ENCODE measurements at regions not wholly inside any gene's neighbourhood (a gene's known extent, or its start where the extent isn't known, plus 50 kb on each side); places are given as distances from the start of the nearest gene placed in this dataset.

DNA sequence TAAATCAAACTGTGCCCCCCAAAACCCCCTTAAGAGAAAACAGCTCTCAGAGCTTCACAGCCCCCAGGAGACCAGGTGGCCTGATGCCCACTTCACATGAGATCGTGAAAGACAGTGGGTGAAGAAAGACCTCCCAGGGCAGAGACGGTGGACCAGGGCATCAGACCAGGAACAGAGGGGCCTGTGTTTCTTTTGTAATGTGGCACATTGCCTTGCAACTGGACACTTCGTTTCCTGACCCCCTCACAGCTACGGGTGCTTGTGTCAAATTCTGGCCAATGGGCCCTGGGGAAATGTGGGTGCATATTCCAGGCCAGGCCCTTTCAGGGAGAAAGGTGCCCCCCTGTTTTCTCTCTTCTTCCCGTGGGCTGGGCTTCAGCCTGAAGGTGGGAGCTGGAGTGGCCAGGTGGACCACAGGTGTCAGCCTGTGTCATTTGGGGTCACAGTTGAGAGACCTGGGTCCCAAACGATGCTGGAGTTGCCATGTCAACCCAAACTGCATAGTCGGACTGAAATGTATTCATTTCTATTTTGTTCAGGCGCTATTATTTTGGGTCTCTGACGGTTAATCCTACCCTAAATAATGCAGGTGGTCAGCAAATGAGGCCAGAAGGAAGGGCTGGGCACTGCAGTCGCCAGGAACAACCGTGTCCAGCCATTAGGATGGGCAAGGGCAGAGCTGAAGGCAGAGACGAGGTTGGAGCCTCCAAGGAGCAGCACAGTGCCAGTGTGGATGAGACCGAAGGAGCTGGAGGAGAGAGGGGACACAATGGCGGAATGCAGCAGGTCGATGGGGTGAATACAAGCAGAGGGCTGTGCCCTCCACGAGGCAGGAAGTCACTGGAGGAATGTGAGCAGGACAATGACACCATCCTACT is 338.2 kb downstream of the EIPR1 start:
- Histone ChIP-seq H3K9ac (ENCODE audit: insufficient read depth, low read length) (no peak overlapping the region), H4K20me1 (ENCODE audit: control insufficient read depth, extremely low read depth, insufficient read depth, low read length) (no peaks in the 10 kb centered on the region), H3K27ac (ENCODE audit: insufficient read depth, low read length) (no peak overlapping the region), H3K4me3 (replicated peaks in 1 of 4; ENCODE audit: control extremely low read depth in 1 of 4, insufficient read depth in 1 of 4, low read depth in 3 of 4, low read length in 4 of 4) (no peak overlapping the region), H2AFZ (ENCODE audit: low read length) (no peak overlapping the region), H3K27me3 (ENCODE audit: control insufficient read depth, insufficient read depth, low read length) (no peaks in the 10 kb centered on the region), H3K4me1 (ENCODE audit: control insufficient read depth, extremely low read depth, insufficient read depth, low read length) (no peaks in the 10 kb centered on the region), H3K79me2 (ENCODE audit: control insufficient read depth, insufficient read depth, low read length) (no peaks in the 10 kb centered on the region), H3K4me2 (ENCODE audit: extremely low read depth, insufficient read depth, low read length) (no peak overlapping the region), H3K9me3 (ENCODE audit: control insufficient read depth, insufficient read depth, low read depth, low read length) (no peaks in the 10 kb centered on the region), H3K36me3 (ENCODE audit: control insufficient read depth, insufficient read depth, low read length) (no peaks in the 10 kb centered on the region)
- TF ChIP-seq, protein P1, sequence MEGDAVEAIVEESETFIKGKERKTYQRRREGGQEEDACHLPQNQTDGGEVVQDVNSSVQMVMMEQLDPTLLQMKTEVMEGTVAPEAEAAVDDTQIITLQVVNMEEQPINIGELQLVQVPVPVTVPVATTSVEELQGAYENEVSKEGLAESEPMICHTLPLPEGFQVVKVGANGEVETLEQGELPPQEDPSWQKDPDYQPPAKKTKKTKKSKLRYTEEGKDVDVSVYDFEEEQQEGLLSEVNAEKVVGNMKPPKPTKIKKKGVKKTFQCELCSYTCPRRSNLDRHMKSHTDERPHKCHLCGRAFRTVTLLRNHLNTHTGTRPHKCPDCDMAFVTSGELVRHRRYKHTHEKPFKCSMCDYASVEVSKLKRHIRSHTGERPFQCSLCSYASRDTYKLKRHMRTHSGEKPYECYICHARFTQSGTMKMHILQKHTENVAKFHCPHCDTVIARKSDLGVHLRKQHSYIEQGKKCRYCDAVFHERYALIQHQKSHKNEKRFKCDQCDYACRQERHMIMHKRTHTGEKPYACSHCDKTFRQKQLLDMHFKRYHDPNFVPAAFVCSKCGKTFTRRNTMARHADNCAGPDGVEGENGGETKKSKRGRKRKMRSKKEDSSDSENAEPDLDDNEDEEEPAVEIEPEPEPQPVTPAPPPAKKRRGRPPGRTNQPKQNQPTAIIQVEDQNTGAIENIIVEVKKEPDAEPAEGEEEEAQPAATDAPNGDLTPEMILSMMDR (conservative IDR thresholded peaks at IDR 0.05 in 1 of 2, IDR thresholded peaks at IDR 0.05 in 1 of 2; ENCODE audit: low read depth in 1 of 2, low read length in 2 of 2), result no peak
- TF ChIP-seq EZH2 (IDR thresholded peaks at IDR 0.05; ENCODE audit: low read length, missing control alignments), result no peak
- no peak for DNase-seq (ENCODE audit: low read depth in 2 of 2)

DNA sequence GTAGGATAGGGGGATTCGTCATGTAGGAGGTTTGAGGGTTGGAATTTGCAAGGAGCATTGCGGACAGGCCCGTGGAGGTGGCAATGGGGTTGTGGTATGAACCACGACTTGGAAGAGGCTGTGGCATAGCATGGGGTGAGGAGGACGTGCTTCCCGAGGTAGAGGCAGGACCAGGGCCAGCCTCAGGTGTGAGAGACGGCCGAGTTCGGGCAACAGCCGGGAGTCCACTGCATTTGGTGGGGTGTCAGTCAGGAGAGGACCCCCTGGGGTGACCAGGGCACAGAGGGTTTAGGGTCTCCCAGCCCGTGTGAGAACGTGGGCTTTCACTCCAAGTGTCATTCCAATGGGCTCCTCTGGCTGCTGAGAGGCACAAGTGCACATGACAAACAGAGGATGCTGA is 339.0 kb downstream of the EIPR1 start:
- no peaks in the 10 kb centered on the region for H3K4me1 ChIP-seq (ENCODE audit: control insufficient read depth, extremely low read depth, insufficient read depth, low read length)
- H3K9me3 ChIP-seq (ENCODE audit: control insufficient read depth, insufficient read depth, low read depth, low read length), result no peaks in the 10 kb centered on the region
- TF ChIP-seq EZH2 (IDR thresholded peaks at IDR 0.05; ENCODE audit: low read length, missing control alignments), result no peak
- TF ChIP-seq, protein P1 (conservative IDR thresholded peaks at IDR 0.05 in 1 of 2, IDR thresholded peaks at IDR 0.05 in 1 of 2; ENCODE audit: low read depth in 1 of 2, low read length in 2 of 2), result no peak
- H3K4me2 ChIP-seq (ENCODE audit: extremely low read depth, insufficient read depth, low read length), result no peak overlapping the region
- H3K27ac ChIP-seq (ENCODE audit: insufficient read depth, low read length), result no peak overlapping the region
- DNase-seq (ENCODE audit: low read depth in 2 of 2), result no peak
- H4K20me1 ChIP-seq (ENCODE audit: control insufficient read depth, extremely low read depth, insufficient read depth, low read length), result no peaks in the 10 kb centered on the region
- H3K79me2 ChIP-seq (ENCODE audit: control insufficient read depth, insufficient read depth, low read length), result no peaks in the 10 kb centered on the region
- H3K27me3 ChIP-seq (ENCODE audit: control insufficient read depth, insufficient read depth, low read length), result no peaks in the 10 kb centered on the region
- no peak overlapping the region for H3K9ac ChIP-seq (ENCODE audit: insufficient read depth, low read length)
- no peak overlapping the region for H2AFZ ChIP-seq (ENCODE audit: low read length)
- no peak overlapping the region for H3K4me3 ChIP-seq (replicated peaks in 1 of 4; ENCODE audit: control extremely low read depth in 1 of 4, insufficient read depth in 1 of 4, low read depth in 3 of 4, low read length in 4 of 4)
- H3K36me3 ChIP-seq (ENCODE audit: control insufficient read depth, insufficient read depth, low read length), result no peaks in the 10 kb centered on the region

DNA sequence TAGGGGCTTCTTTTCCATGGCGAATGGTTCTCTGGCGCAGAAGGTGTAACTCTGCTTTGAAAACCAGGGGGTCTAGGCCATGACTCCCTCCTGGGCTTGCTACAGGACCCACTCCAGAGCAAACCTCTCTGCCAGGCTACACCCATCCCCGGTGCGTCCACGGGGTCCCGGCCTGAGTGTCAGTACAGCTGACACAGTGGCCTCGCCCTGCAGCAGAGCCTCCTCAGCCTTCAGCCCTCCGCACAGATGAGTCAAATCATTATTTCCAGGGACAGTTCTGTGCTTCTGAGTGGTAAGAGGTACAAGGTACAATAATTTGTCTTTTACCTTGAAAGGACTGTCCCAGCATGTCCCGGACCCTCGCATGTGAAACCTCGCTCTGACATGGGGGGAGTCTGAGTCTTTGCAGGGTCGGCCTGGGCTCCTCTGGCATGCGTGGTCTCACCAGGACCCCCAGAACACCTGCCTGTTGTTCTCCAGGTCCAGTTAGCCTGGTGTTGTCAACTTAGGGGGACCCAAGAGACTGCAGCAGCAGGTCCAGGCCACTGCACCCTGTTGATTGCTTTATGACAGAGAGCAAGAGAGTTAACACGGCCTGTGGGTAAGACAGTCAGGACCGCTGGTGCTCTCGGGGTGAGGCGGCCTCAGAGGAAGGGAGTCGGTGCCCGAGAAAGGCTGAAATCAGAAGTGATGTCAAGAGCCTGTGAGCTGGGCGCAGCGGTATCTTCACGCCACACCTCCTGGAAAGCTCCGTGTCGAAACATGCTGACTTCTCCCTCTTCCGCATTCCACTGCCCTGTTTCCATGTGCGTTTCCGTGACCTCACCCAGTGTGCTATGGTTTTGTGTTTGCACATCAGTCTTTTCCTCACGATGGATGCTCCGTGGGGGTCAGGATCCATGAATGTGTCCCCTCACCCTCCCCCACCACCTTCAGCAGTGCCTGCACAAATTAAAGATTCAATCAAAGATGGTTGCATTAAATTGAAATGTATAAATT is 340.1 kb downstream of the EIPR1 start:
- TF ChIP-seq EZH2 (IDR thresholded peaks at IDR 0.05; ENCODE audit: low read length, missing control alignments), result no peak
- TF ChIP-seq, protein P1 (conservative IDR thresholded peaks at IDR 0.05 in 1 of 2, IDR thresholded peaks at IDR 0.05 in 1 of 2; ENCODE audit: low read depth in 1 of 2, low read length in 2 of 2), result no peak
- no peak overlapping the region for H3K4me2 ChIP-seq (ENCODE audit: extremely low read depth, insufficient read depth, low read length)
- H3K36me3 ChIP-seq (ENCODE audit: control insufficient read depth, insufficient read depth, low read length), result no peaks in the 10 kb centered on the region
- H4K20me1 ChIP-seq (ENCODE audit: control insufficient read depth, extremely low read depth, insufficient read depth, low read length), result no peaks in the 10 kb centered on the region
- H3K9me3 ChIP-seq (ENCODE audit: control insufficient read depth, insufficient read depth, low read depth, low read length), result no peaks in the 10 kb centered on the region
- no peaks in the 10 kb centered on the region for H3K4me1 ChIP-seq (ENCODE audit: control insufficient read depth, extremely low read depth, insufficient read depth, low read length)
- DNase-seq (ENCODE audit: low read depth in 2 of 2), result no peak
- H3K27ac ChIP-seq (ENCODE audit: insufficient read depth, low read length), result no peak overlapping the region
- H2AFZ ChIP-seq (ENCODE audit: low read length), result no peak overlapping the region
- no peaks in the 10 kb centered on the region for H3K27me3 ChIP-seq (ENCODE audit: control insufficient read depth, insufficient read depth, low read length)
- no peak overlapping the region for H3K9ac ChIP-seq (ENCODE audit: insufficient read depth, low read length)
- H3K4me3 ChIP-seq (replicated peaks in 1 of 4; ENCODE audit: control extremely low read depth in 1 of 4, insufficient read depth in 1 of 4, low read depth in 3 of 4, low read length in 4 of 4), result no peak overlapping the region
- H3K79me2 ChIP-seq (ENCODE audit: control insufficient read depth, insufficient read depth, low read length), result no peaks in the 10 kb centered on the region

All from fibroblast of lung (primary cell).